HG03103 (cell line): ENCODE measurements at regions not wholly inside any gene's neighbourhood (a gene's known extent, or its start where the extent isn't known, plus 50 kb on each side); places are given as distances from the start of the nearest gene placed in this dataset.
"Not testable (repeated sequence)": the region's sequence is repeated elsewhere in the genome, so short reads cannot be mapped to it uniquely, and the experiment has no call there.

Source experiments
- ATAC-seq: cut with Tn5 transposase; IDR thresholded peaks from one replicate; pipeline ENCODE4 v1.9.1; 2021; ENCODE audit warnings: low read depth; ENCODE audit not compliant: unreplicated experiment

DNA sequence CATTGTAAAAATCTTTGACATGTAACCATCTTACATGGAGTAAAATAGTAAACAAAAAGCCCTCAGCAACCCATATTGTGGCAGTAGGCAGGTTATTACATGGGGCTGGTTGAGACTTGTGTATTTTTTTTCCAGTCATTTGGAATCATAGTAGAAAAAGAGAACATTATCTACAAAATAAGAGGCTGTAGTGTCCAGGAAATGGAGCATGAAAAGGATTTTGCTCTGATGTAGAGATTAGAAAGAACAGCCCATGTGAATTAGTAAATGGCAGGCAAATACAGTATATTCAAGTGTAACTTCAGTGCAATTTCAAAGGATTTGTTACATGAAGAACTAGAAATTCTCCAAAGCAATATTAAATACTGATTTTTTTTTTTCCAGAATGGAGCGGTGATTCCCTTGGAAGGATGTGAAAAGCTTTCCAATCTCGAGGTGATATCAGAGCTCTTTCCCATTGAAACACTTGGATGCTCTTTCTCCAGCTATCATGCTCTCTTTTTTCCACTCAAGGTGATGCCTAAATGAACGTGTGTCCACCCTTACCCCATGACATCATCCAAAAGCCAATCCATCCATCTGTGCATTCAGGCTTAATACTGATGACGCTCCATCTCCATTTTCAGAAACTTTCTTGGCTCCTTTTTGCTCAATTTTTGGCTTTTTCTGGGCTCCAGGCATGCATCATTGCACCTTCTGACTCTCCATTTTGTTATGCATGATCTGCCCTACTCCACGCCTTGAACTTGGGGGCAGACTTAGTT lies 1034.7 kb downstream of the TYW1 start:
- ATAC-seq = no peak

DNA sequence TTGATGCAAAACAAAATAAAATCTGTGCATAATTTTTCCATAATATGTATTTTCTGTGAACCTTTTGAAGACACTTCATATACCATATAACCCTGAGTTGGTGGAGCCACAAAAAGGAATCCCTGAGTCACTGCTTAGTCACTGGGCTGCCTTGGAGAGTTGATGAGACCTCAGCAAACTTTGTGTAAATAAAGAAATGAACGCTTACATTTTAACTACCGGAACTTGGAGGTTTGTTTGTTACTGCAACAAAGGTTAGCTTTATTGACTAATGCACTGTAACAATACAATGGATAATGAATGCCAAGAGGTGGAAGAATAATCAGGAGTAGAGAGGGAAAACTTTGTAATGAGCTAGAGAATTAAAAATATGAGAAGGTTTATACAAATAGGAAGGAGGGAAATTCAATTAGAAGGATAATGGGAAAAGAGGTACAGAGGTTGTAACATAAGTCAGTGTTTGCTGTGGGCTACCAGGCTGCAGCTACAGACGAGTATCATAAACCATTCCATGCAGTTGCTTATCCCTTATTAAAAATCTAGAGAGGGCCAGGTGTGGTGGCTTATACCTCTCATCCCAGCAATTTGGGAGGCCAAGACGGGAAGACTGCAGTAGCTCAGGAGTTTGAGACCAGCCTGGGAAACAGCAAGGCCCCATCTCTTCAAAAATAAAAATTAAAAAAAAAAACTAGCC lies 1042.1 kb downstream of the TYW1 start:
- no peak for ATAC-seq

DNA sequence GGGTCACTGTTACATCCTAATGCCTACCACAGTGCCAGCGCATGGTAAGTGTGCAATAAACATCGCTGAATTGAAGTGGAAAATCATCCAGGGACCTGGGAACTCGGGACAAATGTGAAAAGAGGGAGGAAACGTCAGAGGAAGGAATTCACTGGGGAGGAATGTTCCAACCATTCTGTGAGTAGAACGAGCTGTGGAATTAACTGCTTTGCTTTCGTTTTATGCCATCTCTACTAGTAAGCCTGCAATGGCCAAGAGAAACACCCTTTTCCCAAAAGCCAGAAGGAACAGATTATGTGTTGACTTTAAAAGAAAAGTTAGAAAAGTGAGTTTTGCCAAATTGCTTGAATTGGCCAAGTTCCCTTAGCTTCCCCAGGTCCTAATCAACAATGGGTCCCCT lies 1044.9 kb downstream of the TYW1 start:
- no peak for ATAC-seq

DNA sequence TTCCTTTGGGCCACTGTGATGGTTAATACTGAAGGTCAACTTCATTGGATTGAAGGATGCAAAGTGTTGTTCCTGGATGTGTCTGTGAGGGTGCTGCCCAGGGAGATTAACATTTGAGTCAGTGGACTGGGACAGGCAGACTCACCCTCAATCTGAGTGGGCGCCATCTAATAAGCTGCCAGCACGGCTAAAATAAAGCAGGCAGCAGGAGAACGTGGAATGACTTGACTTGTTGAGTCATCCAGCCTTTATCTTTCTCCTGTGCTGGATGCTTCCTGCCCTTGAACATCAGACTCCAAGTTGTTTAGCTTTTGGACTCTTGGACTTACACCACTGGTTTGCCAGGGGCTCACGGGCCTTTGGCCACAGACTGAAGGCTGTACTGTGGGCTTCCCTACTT lies 1046.9 kb downstream of the TYW1 start:
- no peak for ATAC-seq

DNA sequence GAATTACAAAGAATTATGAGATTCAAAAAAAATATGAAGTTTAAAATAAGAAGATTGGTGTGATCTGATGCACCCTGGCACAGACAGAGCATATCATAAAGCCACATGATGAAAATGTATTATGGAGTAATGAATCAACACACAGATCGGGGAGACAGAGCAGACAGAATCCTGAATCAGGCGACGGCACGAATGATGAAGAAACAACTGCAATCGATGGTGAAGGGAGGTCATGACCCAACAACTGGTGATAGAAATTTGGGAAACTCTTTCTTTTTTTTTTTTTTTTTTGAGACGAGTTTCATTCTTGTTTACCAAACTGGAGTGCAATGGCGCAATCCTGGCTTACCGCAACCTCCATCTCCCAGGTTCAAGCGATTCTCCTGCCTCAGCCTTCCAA lies 1054.0 kb downstream of the TYW1 start:
- no peak for ATAC-seq

DNA sequence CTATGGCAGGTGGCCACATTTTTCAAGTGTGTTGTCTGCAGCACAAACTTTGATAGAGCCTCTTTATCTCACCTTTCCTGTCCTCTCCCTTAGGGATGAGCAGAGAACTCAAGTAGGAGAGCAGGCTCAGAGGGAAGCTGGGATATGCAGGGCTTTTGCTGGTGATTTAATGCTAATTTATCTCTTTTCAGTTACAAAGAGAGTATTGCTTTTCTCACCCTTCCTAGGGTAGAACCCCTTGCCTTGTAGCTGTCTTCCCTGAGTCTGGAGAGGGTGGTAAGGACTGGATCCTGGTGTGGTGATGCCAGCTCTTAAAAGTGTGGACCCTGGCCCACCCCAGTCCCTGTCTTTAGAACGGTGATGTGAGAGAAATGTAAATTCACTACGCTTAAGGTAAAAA lies 1061.4 kb downstream of the TYW1 start:
- no peak for ATAC-seq

DNA sequence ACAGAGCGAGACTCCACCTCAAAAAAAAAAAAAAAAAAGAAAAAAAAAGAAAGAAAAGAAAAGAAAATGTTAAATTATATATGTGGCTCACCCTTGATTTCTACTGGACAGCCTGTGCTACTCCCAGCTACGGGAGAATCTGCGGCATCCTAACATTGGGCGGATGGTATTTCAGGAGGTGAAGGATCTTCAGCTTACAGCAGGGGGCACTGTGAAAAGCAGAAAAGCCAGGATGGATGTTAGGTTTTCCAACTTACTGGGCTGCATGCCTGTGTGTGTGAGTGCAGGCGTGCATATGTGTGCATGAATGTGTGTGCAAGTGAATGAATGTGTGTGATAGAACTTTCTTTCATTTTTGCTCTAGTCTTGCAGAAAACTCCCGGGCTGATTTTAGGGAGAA lies 1066.5 kb downstream of the TYW1 start:
- no peak for ATAC-seq

DNA sequence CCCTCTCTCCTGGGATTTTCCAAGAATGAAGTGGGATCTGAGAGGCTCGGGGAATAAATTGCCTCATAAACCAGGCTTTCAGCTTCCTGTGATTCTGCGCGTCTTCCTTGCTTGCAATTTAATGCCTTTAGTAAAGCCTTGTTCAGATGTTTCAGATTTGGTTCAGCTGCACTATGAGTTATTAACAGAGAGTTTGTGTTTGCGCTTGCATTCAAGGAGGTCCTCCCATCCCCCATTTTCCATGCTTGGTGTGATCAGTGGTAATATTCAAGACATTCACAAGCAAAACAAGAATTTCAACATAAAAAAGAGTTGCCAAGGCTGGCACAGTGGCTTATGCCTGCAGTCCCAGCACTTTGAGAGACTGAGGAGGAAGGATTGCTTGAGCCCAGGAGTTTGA lies 1068.9 kb downstream of the TYW1 start:
- ATAC-seq = no peak

DNA sequence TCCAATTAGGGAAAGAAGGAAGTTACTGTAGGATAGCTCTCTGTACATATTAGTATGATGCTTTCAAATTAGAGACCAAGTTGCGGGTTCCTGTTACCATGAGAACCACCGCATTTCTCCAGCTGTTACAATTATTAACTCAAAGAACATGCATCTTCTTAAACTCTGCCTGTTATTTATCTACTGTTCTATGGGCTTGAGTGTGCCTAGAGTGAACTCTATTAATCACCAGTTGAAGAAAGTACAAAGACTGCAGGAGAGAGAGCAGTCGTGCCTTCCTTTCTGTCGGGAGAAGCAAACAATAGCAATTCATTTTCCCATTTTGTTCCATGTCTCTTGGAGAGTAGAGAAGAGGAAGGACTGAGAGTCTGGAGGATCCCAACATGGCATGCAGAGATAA lies 1071.2 kb downstream of the TYW1 start:
- ATAC-seq = no peak

DNA sequence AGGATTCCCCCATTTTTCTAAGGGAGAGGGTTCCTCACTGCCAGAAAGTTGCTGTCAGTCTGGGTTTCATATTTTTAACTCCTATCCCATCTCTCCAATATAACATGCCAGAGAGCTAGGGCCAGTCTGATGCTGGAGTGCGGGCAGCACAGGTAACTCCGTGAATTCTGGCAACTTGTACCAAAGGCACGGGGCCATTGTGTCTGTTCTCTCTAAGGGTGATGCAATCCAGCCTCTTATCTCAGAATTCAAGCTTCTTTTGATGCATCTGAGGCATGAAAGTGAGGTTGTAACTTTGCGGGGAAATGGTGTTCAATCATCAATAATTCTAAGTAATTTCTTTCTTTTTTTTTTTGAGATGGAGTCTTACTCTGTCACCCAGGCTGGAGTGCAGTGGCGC lies 1074.4 kb downstream of the TYW1 start:
- no peak for ATAC-seq

DNA sequence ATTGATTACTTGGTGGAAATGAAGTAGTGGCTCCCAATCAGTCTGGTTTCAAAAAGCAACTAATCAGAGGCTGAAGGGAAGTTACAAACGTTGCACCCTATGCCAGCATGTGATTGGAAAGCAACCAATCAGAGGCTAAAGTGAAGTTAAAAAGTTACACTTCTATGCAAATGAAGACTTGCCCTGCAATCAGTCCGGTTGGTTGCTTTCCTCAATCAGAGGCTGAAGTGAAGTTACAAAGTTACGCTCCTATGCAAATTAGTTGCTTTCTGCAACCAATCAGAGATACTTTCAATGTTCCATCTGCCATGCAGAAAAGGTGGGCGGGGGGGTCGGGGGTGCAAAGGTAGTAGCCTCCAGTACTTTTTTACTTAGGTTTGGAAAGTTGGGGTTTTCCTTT lies 1077.1 kb downstream of the TYW1 start:
- no peak for ATAC-seq

DNA sequence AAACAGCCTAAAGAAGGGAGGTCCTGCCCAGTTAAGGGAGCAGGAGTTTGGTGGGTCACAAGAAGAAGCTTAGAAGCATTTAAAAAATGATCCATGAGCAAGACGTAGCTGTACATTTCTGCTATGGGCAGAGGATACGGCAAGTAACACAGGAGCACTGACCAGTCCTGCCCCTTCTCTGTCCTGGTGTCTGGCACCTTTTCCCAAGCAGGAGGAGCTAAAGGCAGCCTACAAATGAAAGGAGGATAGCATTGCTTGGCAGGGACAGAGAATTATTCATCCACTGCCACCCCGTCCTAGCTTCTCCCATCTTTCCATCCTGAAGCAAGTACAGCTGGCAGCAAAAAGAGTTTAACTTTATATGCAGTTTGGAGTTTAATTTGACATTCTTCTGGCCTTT lies 1077.6 kb downstream of the TYW1 start:
- no peak for ATAC-seq

DNA sequence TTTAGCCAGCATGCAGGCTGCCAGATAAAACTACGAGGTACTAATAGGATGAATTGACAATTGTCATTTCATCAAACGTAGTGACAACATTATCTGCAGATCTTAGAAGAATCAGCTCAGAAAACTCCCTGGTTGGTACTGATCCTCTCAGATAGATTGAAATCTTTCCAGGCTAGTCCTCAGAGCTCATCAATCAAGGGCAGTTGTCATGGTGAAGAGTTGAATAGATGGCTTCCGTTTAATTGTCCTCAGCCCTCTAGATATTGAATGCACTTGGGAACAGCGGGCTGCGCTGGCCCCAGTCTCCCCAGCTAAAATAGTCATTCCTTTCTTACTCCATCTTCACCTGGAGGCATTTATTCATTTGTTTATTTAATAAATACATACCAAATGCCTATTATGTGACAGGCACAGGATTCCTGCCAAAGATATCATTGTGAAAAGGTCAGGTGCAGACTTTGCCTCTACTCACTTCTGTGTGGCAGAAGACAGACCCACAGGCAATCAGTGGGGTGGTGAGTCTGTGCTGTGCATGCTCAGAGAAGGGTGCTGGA lies 1081.6 kb downstream of the TYW1 start:
- no peak for ATAC-seq

DNA sequence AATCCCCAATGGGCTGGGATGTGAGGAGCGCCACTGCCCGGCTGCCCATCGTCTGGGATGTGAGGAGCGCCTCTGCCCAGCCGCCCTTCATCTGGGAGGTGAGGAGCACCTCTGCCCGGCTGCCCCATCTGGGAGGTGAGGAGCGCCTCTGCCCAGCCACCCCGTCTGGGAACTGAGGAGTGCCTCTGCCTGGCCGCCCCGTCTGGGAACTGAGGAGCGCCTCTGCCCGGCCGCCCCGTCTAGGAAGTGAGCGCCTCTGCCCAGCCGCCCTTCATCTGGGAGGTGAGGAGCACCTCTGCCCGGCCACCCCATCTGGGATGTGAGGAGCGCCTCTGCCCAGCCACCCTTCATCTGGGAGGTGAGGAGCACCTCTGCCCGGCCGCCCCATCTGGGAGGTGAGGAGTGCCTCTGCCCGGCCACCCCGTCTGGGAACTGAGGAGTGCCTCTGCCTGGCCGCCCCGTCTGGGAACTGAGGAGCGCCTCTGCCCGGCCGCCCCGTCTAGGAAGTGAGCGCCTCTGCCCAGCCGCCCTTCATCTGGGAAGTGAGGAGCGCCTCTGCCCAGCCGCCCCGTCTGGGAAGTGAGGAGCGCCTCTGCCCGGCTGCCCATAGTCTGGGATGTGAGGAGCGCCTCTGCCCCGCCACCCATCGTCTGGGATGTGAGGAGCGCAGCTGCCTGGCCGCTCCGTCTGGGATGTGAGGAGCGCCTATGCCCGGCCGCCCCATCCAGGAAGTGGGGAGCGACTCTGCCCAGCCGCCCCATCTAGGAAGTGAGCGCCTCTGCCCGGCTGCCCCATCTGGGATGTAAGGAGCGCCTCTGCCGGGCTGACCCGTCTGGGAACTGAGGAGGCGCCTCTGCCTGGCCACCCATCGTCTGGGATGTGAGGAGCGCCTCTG lies 1085.7 kb downstream of the TYW1 start:
- ATAC-seq = not testable (repeated sequence)

DNA sequence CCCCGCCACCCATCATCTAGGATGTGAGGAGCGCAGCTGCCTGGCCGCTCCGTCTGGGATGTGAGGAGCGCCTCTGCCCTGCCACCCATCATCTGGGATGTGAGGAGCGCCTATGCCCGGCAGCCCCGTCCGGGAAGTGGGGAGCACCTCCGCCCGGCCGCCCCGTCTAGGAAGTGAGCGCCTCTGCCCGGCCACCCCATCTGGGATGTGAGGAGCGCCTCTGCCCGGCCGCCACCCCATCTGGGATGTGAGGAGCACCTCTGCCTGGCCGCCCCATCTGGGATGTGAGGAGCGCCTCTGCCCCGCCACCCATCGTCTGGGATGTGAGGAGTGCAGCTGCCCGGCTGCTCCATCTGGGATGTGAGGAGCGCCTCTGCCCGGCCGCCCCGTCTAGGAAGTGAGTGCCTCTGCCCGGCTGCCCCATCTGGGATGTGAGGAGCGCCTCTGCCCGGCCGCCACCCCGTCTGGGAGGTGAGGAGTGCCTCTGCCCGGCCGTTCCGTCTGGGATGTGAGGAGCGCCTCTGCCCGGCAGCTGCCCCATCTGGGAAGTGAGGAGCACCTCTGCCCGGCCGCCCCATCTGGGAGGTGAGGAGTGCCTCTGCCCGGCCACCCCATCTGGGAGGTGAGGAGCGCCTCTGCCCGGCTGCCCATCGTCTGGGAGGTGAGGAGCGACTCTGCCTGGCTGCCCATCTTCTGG lies 1086.5 kb downstream of the TYW1 start:
- not testable (repeated sequence) for ATAC-seq

DNA sequence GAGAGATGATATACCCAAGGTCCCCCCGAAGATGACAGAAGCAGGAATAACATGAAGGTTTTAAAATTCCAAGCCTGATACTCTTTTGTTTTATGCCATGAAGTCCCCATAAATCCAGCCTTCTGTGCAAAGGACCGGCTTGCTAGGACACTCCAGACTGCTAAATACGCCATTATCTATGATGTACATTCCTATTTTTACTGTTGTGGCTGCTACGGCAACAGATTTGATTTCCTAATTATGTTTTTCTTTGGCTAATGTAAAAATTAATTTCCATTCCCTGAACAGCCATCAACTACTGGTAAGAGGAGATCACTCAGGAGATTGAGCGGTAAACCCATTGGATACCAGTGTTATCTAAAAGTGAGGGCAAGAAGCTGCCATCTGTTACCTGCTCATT lies 1090.8 kb downstream of the TYW1 start:
- no peak for ATAC-seq

DNA sequence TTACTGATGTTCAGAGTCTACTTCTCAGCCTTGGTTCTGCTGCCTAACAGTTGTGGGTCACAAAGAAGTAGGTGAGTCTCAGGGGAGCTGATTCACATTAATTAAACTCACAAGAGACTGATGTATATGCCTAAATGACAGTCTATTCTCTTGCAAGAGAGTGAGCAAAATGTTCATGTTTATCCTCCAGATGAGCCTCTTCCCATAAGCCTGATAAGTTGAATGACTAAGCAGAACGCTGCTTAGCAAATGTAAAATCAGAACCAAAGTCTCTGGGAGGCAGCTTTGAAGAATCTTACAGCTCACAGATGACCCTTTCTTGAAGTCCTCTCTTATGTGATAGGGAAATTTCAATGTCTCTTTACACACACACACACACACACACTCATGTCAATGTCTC lies 1092.2 kb downstream of the TYW1 start:
- ATAC-seq = no peak

DNA sequence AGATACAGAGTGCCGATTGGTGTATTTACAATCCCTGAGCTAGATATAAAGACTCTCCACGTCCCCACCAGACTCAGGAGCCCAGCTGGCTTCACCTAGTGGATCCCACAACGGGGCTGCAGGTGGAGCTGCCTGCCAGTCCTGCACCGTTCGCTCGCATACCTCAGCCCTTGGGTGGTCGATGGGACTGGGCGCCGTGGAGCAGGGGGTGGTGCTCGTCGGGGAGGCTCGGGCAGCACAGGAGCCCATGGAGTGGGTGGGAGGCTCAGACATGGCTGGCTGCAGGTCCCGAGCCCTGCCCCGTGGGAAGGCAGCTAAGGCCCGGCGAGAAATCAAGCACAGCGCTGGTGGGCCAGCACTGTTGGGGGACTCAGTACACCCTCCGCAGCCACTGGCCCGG lies 1093.6 kb downstream of the TYW1 start:
- ATAC-seq = not testable (repeated sequence)

DNA sequence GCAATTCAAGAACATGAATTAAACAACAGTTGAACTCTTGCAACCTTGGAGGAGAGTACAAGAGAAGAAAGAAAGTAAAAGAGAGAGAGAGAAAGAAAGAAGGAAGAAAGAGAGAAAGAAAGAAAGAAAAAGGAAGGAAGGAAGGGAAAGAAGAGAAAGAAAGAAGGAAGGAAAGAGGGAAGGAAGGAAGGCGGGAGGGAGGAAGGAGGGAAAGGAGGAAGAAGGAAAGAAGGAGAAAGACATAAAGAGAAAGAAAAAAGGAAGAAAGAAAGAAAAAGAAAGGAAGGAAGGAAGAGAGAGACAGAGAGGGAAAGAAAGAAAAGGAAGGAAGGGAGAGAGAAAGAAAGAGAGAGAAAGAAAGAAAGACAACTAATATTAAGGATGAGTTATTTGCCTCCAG lies 1106.7 kb downstream of the TYW1 start:
- no peak for ATAC-seq

DNA sequence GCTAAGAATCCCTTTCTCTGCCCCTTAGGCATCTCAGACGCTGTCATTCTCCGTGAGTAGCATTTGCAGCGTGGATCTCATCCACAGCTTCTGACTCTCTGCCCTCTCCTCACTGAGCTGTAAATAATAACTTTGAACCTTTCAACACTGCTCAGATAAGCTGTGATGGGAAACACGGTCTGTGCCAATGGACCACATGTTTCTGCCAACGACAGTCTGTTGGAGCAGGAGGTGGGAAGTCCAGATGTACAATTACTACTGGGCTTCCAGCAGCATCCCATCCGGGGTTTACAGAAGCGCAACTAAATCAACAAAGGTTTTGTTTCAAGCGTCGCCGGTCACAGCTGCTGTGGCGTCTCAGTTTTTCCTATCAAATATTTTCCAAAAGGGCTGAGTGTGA lies 1110.6 kb downstream of the TYW1 start:
- no peak for ATAC-seq
